CD4-positive, alpha-beta T cell (primary cell): ENCODE measurements at regions not wholly inside any gene's neighbourhood (a gene's known extent, or its start where the extent isn't known, plus 50 kb on each side); places are given as distances from the start of the nearest gene placed in this dataset.

Source experiments
- ATAC-seq: fragments of 200-7000 bp; cut with Tn5 transposase; one replicate; pipeline ENCODE4 v1.10.0; 2022; ENCODE audit warnings: mild to moderate bottlenecking; ENCODE audit not compliant: poor library complexity
- CTCF ChIA-PET: fragments of 350-600 bp; sonication (Branson Sonifier 250); formaldehyde crosslinking; loops from one replicate; lab custom pipeline; 2021; ENCODE audit warnings: antibody characterized with exemption, inconsistent platforms; lab: Charles Lee
- POLR2A ChIA-PET: fragments of 350-600 bp; sonication (Branson Sonifier 250); formaldehyde crosslinking; loops from one replicate; lab custom pipeline; 2021; ENCODE audit warnings: antibody characterized with exemption, inconsistent platforms; lab: Charles Lee
- DNase-seq, 14 experiments: peaks; one replicate each; pipeline ENCODE4 v3.0.0-alpha.2; 2013 to 2020; ENCODE audit warnings: mixed read lengths in 2 of 14
- H3K27ac ChIP-seq, 2 donors: one replicate each; pipeline versions ENCODE4 v1.5.1 to v1.7.0; 2013; ENCODE audit warnings: low read length in 2 of 2, low read depth in 1 of 2, mild to moderate bottlenecking in 1 of 2
- H3K27me3 ChIP-seq, 2 experiments: 1 replicate in 1 of 2; 2 replicates in 1 of 2; pipeline versions ENCODE4 v1.6.1 to v1.7.0; 2013; ENCODE audit warnings: low read length in 2 of 2, control low read depth in 1 of 2, mild to moderate bottlenecking in 1 of 2, moderate library complexity in 1 of 2; ENCODE audit not compliant: insufficient read depth in 2 of 2, control insufficient read depth in 1 of 2
- H3K36me3 ChIP-seq: one replicate; pipeline ENCODE4 v1.6.1; 2013; ENCODE audit warnings: low read length, control low read depth; ENCODE audit not compliant: insufficient read depth
- H3K4me1 ChIP-seq: one replicate; pipeline ENCODE4 v1.6.1; 2013; ENCODE audit warnings: low read length, control low read depth; ENCODE audit not compliant: insufficient read depth
- H3K4me3 ChIP-seq: one replicate; pipeline ENCODE4 v1.5.1; 2013; ENCODE audit warnings: mild to moderate bottlenecking, low read length, moderate library complexity
- H3K9me3 ChIP-seq, 2 experiments: 1 replicate in 1 of 2; 2 replicates in 1 of 2; pipeline versions ENCODE4 v1.6.1 to v1.7.0; 2013; ENCODE audit warnings: low read length in 2 of 2, mild to moderate bottlenecking in 2 of 2, control low read depth in 1 of 2, moderate library complexity in 1 of 2; ENCODE audit not compliant: control insufficient read depth in 1 of 2, insufficient read depth in 1 of 2
- H3K27ac Mint-ChIP-seq: one replicate; pipeline ENCODE4 v1.8.0; 2020; ENCODE audit warnings: mixed read lengths
- H3K27me3 Mint-ChIP-seq: one replicate; pipeline ENCODE4 v1.8.0; 2021; ENCODE audit warnings: mixed read lengths
- H3K36me3 Mint-ChIP-seq: one replicate; pipeline ENCODE4 v1.8.0; 2021; ENCODE audit warnings: low read depth, mixed read lengths
- H3K4me1 Mint-ChIP-seq: one replicate; pipeline ENCODE4 v1.8.0; 2021; ENCODE audit warnings: low read depth, mixed read lengths
- H3K4me3 Mint-ChIP-seq: one replicate; pipeline ENCODE4 v1.8.0; 2020; ENCODE audit warnings: mild to moderate bottlenecking, mixed read lengths
- H3K9me3 Mint-ChIP-seq: one replicate; pipeline ENCODE4 v1.8.0; 2020; ENCODE audit warnings: mixed read lengths
- CTCF ChIP-seq: fragments of 200-600 bp; IDR thresholded peaks from one replicate; pipeline ENCODE4 v1.8.0; 2022; ENCODE audit warnings: antibody characterized with exemption, mild to moderate bottlenecking
- intact Hi-C, 2 experiments: fragments of 100-400 bp; cut with DNase I in 1 of 2; cut with micrococcal nuclease in 1 of 2; formaldehyde crosslinking; loops; one replicate each; pipeline versions ENCODE4 v1.15.1 to v1.9.0; 2023 to 2025; cut with DNase I, micrococcal nuclease

GRCh38 chr9:30744871-30745270, 1639.6 kb upstream of the ACO1 start:
- H3K4me1 Mint-ChIP-seq, result no peaks in the 10 kb centered on the region
- intact Hi-C loops, result no loop called here
- no peak for ATAC-seq
- Histone ChIP-seq H3K36me3 (no peaks in the 10 kb centered on the region), H3K27ac (no peak overlapping the region), H3K9me3 (no peaks in the 10 kb centered on the region), H3K4me3 (no peak overlapping the region), H3K4me1 (no peaks in the 10 kb centered on the region), H3K27me3 (no peaks in the 10 kb centered on the region)
- ChIA-PET CTCF (no interaction called here), POLR2A (no interaction called here)
- H3K4me3 Mint-ChIP-seq, result no peak overlapping the region
- no peak overlapping the region for H3K27ac Mint-ChIP-seq
- no peak for TF ChIP-seq CTCF
- H3K9me3 Mint-ChIP-seq, result no peaks in the 10 kb centered on the region
- DNase-seq, result no peak
- no peaks in the 10 kb centered on the region for H3K27me3 Mint-ChIP-seq
- H3K36me3 Mint-ChIP-seq, result no peaks in the 10 kb centered on the region

- DNase-seq, result no peak
- ATAC-seq, result no peak
- Histone ChIP-seq H3K4me1 (no peaks in the 10 kb centered on the region), H3K36me3 (no peaks in the 10 kb centered on the region), H3K27me3 (no peaks in the 10 kb centered on the region), H3K9me3 (no peaks in the 10 kb centered on the region), H3K4me3 (no peak overlapping the region), H3K27ac (no peak overlapping the region)
- H3K4me3 Mint-ChIP-seq, result no peak overlapping the region
- H3K27me3 Mint-ChIP-seq, result no peaks in the 10 kb centered on the region
- H3K4me1 Mint-ChIP-seq, result no peaks in the 10 kb centered on the region
- H3K27ac Mint-ChIP-seq, result no peak overlapping the region
- no peaks in the 10 kb centered on the region for H3K36me3 Mint-ChIP-seq
- ChIA-PET CTCF (no interaction called here), POLR2A (no interaction called here)
- intact Hi-C loops, result no loop called here
- H3K9me3 Mint-ChIP-seq, result no peaks in the 10 kb centered on the region
- TF ChIP-seq CTCF, result no peak
Observed at GRCh38 chr9:30746589-30746988, 1637.9 kb upstream of the ACO1 start.

GRCh38 chr9:30757723-30758122, 1626.7 kb upstream of the ACO1 start:
- ATAC-seq, result no peak
- no peak for TF ChIP-seq CTCF
- no peak for DNase-seq
- CTCF ChIA-PET, result no interaction called here
- H3K36me3 Mint-ChIP-seq, result no peaks in the 10 kb centered on the region
- Histone ChIP-seq H3K27me3 (no peaks in the 10 kb centered on the region), H3K4me1 (no peaks in the 10 kb centered on the region), H3K36me3 (no peaks in the 10 kb centered on the region), H3K9me3 (peaks cover 0 to 15% of the 10 kb centered on the region in 2 experiments), H3K4me3 (no peak overlapping the region), H3K27ac (no peak overlapping the region)
- H3K27ac Mint-ChIP-seq, result no peak overlapping the region
- intact Hi-C loops, result no loop called here
- H3K9me3 Mint-ChIP-seq, result no peaks in the 10 kb centered on the region
- H3K4me3 Mint-ChIP-seq, result no peak overlapping the region
- H3K27me3 Mint-ChIP-seq, result no peaks in the 10 kb centered on the region
- POLR2A ChIA-PET, result no interaction called here
- H3K4me1 Mint-ChIP-seq, result no peaks in the 10 kb centered on the region
